ENCODE measurements at regions not wholly inside any gene's neighbourhood (a gene's known extent, or its start where the extent isn't known, plus 50 kb on each side); places are given as distances from the start of the nearest gene placed in this dataset.
"Not testable (repeated sequence)": the region's sequence is repeated elsewhere in the genome, so short reads cannot be mapped to it uniquely, and the experiment has no call there.

GRCh38 chr7:41416208-41416595 lies 286.7 kb downstream of the INHBA start:
- no peak for DNase-seq

GRCh38 chr7:41415471-41416207 lies 287.3 kb downstream of the INHBA start:
- DNase-seq: no peak

DNA sequence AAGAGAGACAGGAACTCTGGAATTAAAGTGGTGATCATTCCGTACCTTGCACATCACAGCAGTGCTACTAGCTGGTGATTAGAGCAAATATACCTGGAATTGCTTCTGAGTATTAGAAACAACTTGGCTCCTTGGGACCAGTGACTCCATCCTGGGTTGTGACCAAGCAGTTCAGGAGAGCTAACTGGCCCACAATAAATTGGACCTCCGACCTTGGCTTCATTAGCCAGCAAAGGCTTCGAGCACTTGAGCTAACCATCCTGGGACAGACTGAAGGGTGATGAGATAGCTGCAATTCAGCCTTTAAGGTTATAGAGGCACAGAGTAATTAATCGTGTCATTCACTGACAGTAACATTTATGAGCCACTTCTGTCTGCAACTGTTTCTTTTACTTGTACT lies 287.8 kb downstream of the INHBA start:
- no peak for DNase-seq

- no peak for DNase-seq
Observed at GRCh38 chr7:41404375-41405074, 298.4 kb downstream of the INHBA start.

DNA sequence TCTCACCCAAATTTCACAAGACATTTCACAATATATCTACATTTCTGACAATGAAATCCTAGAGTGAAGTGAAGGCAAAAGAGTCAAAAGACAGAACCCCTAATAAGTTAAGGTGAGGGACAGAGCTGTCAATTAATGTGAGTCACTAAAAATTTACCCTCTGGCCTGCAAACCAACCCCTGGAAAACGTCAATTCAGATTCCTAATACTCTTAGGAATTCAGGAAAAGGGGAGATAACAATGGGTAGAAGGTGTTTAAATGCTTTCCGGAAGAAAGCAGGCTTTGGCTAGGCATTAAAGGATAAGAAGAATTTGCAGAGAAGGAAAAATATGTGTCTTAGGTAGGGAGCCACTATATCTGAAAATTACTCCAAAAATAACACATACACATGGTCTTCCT lies 299.6 kb downstream of the INHBA start:
- DNase-seq: no peak

- DNase-seq: no peak
Observed at GRCh38 chr7:41401833-41402232, 301.1 kb downstream of the INHBA start.

GRCh38 chr7:41399171-41399570 lies 303.7 kb downstream of the INHBA start:
- DNase-seq: no peak

GRCh38 chr7:41391818-41392217 lies 311.1 kb downstream of the INHBA start:
- DNase-seq: no peak

DNA sequence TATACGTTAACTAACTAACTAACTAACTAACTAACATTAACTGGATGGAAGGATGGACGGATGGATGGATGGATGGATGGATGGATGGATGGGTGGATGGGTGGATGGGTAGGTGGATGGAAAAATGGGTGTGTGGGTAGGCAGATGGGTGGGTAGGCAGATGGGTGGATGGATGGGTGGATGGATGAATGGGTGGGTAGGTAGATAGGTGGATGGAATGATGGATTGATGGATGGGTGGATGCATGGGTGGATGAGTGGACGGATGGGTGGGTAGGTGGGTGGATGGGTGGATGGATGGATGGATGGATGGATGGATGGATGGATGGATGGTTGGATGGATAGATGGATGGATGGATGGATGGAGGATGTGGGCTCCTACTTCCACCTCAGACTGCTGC lies 314.0 kb downstream of the INHBA start:
- DNase-seq: not testable (repeated sequence)

- no peak for DNase-seq
Observed at GRCh38 chr7:41385996-41386395, 316.9 kb downstream of the INHBA start.

DNA sequence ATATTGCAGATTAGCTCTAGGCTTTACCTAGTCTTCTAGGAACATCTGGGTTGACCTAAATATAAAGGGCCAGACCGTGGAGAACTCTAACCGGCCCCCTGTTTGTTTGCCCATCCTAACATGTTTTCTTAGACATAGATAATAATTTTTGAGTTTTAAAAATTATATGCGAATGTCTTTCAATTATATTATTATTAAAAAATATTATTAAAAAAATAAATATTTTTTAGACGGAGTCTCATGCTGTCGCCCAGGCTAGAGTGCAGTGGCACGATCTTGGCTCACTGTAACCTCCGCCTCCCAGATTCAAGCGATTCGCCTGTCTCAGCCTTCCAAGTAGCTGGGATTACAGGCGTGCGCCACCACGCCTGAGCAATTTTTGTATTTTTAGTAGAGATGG lies 318.5 kb downstream of the INHBA start:
- DNase-seq: no peak

GRCh38 chr7:41383596-41383995 lies 319.3 kb downstream of the INHBA start:
- no peak for DNase-seq

DNA sequence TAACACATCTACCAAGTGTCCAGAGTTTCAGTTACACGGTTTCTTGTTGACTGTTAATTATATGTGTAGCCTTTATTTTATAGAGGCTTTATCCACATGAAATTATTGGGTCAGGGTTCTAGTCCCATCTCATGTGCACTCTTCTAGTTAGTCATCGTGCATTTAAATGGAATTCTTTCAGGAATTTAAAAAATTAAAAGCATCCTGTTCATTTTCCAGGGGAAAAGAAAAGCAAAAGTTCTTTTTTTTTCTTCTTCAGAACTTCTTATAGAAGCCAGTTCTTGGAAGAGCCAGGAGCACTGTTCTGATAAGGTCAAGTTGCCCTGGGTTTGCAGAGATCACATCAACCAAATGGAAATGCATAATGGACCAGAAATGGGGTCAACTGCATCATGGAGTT lies 324.7 kb downstream of the INHBA start:
- DNase-seq: no peak

DNA sequence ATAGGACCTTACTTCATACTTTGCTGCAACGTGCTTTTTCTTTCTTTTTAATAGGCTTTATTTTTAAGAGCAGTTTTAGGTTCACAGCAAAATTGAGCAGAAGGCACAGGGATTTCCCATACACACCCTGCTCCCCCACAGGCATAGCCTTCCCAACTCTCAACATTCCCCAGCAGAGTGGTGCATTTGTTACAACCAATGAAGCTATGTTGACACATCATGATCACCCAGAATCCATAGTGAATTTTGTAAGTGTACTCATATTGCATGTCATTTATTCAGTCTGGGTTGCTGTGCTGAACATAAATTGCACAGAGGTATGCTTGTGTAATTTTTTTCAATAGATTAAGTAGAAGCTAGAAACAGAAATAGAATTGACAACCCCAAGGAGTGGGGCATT lies 327.3 kb downstream of the INHBA start:
- DNase-seq: no peak

DNA sequence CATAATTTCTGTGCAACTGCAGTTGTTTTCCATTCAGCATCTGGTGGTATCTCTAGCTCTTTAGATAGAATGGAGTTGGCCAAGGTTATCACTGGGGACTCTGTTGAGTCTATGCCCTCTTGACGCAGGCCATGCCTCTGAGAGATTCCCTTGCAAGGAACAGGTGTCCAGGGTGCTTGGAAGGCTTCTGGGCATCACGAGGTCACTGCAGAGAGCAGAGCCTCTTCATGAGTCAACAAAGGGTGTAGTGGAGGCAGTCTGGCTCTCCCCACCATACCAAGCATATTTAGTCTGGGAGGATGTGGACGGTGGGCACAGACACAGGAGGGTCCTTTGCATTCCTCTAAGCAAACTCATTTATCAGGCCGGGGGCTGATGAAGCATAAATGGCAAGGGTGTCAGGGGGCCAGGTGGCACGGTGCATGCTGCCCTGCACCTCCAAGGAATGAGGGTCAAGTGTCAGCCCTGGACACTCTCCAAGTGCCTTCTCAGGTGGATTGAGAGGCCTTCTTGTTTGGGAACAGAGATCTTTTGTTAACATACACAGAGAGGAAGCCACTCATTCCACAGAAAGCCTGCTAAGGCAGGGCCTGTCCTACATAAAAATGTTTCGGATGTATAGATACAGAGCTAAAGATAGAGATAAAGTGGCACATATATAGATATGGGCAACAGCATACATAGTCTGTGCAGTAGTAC lies 328.6 kb downstream of the INHBA start:
- DNase-seq: no peak

GRCh38 chr7:41367967-41368882 lies 334.7 kb downstream of the INHBA start:
- DNase-seq: no peak

DNA sequence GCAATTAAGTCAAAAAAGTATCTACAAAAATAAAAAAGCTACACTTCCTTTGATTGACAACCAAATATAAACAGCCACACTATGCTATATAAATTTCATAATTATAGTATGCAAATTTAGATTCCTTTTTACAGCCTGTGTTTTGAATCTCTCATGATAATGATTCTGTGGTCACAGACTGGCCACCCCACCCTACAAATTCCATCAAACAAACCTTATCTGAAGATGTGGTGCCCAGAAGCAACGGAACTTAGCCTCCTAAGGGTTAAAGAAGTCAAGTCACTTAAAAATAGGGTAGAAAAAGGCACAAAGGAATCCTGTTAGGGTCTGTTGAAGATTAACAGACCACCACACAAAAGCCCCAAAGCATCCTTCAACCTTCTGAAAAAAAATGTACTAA lies 351.8 kb downstream of the INHBA start:
- DNase-seq: no peak

DNA sequence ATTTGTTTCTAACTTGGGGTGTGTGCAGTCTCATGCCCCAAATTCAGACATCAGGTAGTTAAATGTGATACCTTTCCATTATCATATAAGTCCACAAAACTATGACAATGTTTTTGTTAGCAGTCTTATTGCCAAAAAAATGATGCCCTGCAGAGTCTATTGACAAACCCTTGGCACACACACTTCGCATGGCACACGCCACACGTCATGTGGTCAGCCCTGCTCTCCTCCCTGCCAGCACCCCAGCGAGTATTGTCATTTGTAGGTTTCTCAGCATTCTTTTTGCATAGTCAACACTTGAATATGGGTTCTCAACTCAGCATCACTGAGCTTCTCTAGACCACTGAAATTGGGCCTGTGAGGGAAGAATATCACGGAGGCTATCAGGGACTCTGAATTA lies 356.0 kb downstream of the INHBA start:
- no peak for DNase-seq

DNA sequence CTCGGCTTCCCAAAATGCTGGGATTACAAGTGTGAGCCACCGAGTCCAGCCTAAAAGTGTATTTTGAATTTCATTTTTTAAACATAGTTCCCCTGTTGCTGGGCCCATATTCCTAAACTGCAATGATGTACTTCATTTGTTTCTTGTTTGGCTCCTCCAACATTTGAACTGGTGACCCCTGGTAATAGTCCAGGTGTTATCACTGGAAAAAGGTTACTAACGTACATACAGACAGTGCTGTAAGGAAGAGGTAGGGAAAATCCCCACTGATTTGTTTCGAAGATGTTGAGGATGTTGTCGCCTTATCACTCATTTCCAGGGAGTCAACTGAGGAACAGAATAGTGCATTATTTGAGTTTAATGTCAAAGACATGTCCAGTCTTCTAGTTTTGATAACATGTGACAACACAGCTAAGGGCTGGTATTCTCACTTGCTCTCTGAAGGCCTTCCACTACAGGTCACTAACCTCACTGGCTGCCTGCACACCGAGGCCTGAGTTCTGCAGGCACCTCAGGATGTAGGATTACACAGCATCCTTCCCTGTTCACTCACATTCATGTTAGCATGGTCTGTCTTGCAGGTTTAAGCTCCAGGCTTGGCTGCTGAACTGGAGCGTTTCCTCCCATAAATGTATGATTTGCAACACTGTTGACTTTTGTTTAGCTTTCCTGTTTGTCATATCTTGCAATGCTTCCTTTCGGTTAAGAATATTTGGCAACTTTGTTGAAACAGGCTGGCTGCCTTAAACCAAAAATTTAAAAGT lies 362.8 kb downstream of the INHBA start:
- DNase-seq: no peak

GRCh38 chr7:41336981-41337380 lies 365.9 kb downstream of the INHBA start:
- DNase-seq: no peak

DNA sequence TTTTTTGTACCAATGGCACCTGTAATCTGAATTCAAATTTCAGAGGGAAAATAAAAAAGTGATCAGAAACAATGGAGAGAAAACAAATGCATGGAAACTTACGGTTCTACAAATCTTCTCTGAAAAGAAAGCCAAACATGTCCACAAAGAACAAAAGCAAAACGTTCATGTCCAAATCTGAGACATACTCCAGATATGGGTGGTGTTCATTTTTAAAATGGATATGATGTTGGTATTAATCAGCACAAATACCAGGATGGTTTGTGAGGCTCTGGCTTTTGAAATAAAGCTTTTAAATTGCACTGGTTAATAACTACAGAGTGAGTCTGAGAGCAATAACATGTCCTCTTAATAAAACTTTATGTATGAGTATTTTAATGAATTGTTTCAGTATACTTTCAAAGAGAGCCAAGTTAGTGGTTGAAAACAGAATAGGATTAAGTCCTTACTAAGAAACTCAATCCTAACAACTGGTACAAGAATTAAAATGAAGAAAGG lies 366.4 kb downstream of the INHBA start:
- DNase-seq: no peak

Measured in SHP77 (cell line).